Colon (tissue), 2 donors: ENCODE measurements at regions not wholly inside any gene's neighbourhood (a gene's known extent, or its start where the extent isn't known, plus 50 kb on each side); places are given as distances from the start of the nearest gene placed in this dataset.
"Not testable (repeated sequence)": the region's sequence is repeated elsewhere in the genome, so short reads cannot be mapped to it uniquely, and the experiment has no call there.

ENCODE experiments used
- FAIRE-seq: peaks from 2 replicates; lab custom pipeline; 2012; peaks lifted over from hg19 to GRCh38; lab: Jason Lieb, UNC
- donor health status: control.
- donor health status: control.

DNA sequence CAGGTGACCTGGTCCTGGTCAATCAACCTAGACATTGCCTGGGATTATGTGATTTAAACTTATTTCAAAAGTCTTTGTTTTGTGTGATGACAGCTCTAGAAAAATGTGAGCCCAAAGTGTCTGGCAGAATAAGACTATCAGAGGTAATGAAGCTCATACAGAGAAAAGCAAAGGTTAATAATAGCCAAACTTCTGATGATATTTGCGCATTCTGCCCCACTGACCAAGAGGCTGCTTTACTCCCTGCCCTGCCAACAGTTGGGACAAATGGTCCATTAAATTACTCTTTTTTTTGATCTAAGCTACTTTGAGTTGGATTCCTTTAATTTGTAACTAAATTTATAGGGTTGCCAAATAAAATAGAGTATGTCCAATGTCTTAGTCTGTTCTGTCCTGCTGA lies 911.2 kb downstream of the MCTP2 start:
- FAIRE-seq = no peak

DNA sequence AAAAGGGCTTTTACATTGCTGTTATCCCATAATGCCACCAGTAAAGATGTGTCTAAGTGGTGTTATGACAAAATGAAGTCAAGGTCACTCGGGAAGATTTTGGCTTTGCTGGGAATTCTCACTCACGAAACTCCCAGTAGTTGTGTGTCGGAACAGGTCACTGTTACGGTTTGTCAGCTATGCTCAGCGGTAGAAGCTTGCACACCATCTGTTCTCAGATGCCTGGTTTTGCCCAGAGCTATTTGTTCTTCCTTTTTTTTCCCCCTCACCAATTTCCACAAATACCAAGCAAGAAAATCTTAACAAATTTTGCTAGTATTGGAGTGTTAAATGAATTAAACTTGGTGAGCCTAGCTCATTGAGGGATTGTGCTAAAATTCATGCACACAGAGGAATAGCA lies 915.1 kb downstream of the MCTP2 start:
- no peak for FAIRE-seq

DNA sequence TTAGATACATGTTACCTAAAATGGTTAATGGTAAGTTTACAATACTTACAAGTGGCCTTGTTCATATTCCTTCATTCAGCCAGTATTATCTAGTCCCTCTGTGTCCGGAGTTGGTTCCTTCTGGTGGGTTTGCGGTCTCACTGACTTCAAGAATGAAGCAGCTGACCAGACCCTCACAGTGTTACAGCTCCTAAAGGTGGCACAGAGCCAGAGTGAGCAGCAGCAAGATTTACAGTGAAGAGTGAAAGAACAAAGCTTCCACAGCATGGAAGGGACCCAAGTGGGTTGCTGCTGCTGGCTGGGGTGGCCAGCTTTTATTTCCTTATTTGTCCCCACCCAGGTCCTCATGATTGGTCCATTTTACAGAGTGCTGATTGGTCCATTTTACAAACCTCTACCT lies 916.8 kb downstream of the MCTP2 start:
- FAIRE-seq = no peak

DNA sequence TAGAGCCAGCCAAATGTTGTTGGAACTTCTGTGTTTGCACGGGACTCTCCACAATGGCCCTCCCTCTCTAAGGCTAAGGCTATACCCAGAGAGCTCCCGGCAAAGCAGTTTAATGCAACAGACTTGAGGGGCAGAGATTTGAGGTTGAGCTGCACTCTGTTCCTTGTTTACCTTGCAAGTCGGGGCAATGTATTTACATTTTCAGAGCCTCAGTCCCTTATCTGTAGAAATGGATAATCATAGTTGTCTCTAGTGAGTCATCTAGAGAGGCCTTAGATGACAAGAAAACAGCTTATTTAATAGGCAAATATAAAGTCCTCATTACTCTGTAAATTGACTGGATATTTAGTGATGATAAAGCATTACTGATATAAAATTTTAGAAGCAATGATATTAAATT lies 917.7 kb downstream of the MCTP2 start:
- no peak for FAIRE-seq

DNA sequence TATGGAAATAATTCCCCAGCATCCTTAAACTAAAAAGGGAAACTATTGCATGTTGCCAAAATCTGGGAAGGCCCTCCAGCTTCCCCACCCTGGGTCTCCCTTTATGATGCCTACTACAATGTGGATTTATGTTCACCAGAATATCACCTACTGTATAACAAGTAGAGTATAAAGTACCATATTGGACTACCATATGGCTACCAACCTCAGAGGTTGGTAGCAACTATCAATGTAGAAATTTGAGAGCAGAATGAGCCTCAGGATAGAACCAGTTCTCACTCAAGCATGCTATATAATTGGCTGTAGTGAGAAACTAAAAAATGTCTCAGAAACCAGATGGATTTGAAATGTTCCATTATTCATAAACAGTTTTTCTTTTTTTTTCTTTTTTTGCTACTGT lies 918.4 kb downstream of the MCTP2 start:
- no peak for FAIRE-seq

DNA sequence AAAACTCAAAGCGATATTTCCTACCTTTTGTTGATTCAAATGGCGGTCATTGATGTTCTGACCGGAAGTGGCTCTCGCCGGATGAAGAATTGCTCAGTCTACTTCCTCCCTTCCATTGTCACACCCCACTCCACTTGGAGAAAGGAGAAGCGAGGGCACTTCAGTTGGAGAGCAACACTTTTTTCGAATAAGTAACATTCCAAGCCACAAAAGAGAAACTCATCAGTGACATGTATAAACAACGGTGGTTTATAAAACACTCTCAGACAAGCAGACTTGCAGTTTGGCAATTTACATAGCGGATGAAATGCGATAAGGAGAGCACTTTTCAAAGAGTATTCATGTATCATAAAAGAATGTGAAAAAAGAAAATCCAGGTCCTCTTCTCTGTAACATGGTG lies 919.1 kb downstream of the MCTP2 start:
- FAIRE-seq = no peak

DNA sequence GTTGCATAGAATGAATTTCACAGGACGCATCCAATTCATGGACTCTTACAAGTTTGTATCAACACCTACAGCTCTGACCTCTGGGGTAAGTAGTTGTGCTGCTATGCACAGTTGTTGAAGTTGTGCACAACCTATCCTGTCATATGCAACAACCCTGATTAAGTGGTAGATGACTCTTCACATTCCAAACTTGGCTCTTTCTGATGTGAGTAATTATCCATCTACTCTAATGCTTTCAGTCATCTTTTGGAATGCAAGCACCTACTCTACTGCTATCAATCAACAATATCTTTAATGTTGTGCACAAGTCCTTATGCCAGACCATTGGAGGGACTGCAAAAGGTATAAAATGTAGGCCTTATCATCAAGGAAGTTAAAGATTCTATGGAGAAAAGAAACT lies 921.4 kb downstream of the MCTP2 start:
- FAIRE-seq = no peak

DNA sequence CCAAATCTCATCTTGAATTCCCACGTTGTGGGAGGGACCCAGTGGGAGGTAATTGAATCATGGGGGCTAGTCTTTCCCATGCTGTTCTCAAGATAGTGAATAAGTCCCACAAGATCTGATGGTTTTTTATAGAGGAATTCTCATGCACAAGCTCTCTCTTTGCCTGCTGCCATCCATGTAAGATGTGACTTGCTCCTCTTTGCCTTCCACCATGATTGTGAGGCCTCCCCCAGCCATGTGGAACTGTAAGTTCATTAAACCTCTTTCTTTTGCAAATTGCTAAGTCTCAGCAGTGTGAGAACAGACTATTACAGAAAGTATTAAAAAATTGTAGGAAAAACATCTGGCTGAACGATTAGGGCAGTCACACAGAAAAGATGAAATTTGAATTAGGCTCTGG lies 921.8 kb downstream of the MCTP2 start:
- FAIRE-seq = not testable (repeated sequence)

DNA sequence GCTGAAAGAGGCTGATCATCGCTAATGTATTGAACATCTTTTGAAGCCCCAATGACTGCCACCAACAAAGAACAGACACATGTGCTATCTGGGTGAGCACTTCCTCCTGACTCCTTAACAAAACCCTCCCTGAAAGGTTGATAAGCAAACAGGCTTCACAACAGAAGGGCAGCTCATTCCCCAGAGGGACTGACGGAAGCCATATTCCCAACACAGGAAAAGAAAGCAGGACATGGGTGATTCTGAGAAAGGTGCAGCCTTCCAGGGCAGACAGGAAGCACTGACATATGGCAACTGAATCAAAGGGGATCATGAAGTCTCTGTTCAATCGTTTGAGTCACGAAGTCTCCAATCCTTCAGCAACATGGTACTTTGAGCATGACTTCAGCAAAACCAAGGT lies 929.0 kb downstream of the MCTP2 start:
- FAIRE-seq = no peak

DNA sequence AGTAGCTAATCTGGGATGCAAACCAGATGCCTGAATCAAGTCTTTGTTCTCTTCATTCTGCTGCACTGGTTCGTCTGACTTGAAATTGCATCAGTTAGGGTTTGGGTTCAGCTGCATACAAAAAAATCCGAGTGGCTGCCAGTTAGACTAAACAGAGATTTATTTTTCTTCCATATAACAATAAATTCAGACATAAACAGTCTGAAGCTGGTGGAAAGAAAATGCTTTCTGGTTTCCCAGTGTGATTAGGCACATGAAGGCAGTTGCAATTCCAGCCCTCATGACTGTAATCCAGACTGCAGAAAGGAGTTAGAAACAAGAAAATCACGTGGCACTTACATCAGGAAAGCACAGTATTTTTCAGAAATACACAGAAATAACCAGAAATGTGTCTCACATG lies 930.7 kb downstream of the MCTP2 start:
- no peak for FAIRE-seq

DNA sequence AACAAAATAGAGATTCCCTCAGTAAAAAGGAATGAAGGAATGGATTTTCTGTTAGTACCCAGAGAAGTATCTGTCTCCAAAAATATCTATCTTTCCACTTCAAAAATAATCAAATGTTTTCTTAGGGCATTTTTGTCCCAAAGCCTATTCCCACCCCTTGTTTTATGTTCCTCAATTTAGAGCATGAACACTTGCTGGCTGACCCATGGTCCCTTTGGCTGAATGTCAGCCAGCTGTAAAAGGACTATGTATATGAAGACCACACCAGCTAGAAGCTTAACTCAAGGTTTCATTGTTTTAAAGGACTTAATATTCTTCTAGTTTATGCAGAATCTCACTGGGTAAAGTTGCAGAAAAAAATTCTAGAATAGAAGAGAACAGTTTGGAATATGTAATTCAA lies 931.2 kb downstream of the MCTP2 start:
- no peak for FAIRE-seq

DNA sequence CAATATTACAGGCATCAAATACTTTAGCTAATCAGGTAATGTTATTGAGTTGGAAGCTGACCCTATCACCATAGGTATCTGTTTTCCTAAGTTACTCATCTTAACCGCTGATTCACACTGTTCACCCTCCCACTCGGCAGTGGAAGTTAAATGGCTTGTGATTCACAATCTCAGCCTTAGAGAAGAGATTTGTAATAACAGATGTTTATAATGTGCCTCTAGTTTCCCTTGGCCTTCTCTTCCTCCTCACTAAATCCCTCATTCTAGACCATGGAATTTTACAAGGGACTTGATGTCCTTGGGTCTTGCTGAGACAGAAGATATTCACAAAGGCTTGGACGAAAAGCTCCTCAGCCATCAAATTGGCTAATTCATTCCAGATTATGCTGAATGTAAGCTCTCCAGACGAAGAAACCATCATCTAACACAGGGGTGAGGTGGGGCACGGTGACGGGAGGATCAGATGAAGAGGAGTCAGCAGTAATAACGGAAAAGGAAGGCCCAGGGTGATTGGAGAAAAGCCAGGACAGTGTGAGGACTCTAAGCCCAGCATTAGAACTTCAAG lies 931.7 kb downstream of the MCTP2 start:
- FAIRE-seq = no peak

DNA sequence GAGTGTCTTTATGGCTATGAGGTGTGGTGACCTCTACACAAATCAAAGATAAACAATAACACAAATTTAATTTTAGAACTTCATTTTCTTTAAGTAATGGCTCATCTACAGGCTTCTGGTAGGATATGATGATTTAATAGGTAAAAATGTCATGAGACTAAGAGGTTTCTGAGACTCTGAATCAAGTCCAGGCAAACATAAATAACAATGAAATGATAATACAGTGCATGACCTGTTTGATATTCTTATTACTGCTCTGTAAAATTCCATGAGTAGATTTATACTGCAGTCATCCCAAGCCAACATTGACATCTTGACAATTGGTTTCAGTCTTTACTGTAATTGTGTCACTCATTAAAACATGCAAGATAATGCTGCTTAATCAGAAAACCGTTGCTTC lies 936.8 kb downstream of the MCTP2 start:
- no peak for FAIRE-seq

DNA sequence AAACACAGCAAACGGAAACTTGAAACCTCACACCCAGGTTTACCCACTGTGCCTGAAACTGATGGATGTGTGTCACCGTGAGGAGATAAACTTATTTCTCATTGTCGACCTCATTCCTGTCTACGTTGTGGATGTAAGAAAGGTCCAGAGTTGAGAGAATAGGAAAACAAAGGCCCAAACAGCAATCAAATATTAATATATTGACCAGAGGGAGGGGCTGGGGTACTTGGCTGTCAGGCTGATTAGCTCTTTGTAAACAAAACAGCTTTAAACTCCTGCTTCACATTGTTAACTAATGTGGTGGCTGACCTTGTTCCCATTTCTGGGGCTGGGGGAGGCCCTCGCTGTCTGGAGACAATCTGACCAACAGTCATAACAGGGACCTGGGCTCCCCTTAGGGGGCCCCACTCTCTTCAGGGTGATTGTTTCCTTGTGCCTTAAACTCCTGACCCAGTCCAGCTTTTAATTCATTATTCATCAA lies 937.6 kb downstream of the MCTP2 start:
- no peak for FAIRE-seq

DNA sequence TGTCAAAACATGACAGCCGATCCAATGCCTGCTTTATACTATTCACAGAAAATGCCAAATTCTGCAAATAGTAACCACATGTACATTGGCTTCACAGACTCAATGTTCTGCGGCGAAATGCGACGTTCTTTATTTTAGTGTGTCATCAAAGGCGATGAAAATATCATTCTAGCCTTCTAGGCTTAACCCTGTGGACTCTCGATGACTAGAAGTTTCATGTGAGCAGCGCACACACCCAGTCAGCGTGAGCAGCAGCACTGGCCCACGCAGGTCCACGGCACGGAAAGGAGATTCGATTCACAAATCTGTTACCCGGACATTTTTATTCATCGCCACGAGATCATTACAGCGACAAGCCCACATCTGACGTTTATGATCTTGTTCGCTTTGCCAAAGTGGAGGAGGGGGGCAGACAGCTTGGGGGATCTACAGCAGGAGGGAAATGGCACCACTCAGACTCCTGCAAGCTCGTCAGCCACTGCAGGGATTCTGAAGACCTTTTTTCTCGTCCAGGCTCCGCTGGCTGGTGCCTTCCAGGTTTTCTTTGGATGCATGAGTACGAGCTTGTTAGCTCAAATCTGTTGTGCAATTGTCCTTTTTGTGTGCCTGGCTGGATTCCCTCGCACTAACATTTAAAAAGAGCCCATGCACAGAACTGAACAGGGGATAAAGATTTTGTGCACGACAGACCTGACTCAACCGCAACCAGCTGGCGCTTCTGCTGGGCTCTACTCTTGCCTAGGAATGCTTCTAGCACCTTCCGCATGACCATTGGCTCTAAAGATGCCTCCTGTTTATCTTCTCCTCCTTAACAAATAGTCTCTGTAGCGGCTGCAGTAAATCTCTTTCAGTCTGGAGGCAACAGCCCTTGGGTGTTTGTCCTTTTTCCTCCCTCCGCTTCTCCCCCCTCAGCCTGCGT lies 938.4 kb downstream of the MCTP2 start:
- FAIRE-seq = no peak

DNA sequence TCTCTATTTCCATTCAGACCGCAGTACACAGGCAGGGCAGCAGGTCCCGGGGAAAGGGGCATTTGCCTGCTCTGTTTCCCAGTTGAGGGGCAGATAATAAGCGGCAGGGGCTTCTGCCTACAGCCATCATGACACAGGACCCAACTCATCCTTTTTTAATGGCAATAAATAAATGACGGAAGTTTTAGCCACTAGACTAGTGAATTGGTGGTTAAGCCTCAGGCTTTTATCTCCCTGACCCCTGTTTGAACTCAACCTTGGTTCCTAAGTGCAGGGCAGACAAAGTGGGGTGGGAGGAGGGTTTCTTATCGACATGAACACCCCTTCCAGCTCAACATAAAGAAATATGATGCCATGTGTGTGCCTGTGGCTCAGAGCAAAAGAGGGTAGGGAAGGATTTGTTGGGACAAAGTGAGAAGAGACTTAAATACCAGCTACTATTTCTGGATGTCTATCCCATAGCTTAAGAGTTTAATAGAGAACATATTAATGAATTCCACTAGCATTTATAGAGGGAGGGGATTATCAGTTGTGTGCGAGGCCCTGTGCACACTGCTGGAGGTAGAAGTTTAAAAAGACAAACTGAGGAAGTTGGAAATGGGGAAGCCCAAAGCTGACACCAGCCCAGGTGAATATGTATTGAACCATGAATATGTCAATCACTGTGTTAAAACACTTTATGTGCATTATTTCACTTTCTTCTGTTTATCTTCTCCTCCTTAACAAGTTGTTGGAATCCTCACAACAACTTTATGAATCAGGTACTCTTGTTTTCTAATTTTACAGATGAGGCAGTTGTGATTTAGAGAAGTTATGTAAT lies 939.4 kb downstream of the MCTP2 start:
- FAIRE-seq = no peak

DNA sequence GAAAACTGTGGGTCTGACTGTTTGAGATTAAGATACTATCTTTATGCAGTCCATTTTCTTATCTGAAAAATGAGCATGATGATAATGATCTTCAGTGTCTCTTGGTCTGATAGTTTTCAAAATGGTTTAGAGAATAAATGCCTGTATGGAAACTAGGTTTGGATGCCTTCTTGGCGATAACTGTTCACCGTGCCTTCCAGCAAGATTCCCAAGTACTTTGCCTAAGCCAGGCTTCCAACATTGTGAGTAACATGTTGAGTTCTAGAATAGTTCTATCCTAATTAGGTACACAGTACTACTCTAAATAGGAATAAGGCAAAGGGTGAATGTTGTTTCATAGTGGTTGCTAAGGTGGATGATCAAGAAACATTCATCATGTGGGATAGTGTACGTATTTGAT lies 940.2 kb downstream of the MCTP2 start:
- FAIRE-seq = no peak

DNA sequence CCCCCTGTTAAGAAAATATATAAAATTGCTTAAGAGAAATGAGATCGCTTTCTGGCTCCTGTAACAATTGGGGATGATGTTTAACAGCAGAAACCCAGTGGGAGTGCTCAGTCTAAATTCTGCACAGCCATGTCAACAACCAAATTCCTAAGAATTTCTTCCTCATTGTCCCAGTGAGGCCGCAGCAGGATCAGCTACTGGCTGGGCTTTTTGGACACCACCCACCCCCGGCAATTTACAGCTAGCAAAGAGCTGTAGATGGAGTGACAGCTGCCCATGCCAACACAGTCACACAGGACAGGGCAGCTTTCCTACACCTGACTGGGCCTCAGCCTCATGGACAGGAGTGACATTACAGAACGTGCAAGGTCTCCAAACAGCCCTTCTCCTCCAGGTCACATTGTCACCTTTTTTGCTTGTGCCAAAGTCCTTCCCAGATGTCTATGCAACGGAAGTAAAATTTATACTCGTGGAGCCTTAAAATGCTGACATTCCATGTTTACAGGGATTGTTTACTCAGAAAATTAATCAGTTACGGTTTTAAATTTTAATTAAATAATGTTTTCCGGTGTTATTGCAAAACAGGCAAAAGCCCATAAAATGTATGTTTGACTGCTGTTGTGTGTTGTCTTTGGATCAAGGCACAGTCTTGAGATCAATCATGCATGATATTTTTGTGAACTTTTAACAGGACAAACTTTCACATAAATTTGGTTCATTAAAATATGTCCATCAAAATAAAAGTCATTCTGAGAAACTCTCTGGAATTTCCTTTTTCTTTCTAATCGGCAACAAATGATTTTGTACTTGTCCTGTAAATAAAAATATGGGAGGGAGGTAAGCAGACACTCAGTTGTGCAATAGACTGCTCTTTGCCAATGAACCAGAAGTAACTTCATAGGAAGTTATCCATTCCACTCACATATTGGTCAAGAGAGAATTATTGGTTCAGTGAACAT lies 943.2 kb downstream of the MCTP2 start:
- no peak for FAIRE-seq

DNA sequence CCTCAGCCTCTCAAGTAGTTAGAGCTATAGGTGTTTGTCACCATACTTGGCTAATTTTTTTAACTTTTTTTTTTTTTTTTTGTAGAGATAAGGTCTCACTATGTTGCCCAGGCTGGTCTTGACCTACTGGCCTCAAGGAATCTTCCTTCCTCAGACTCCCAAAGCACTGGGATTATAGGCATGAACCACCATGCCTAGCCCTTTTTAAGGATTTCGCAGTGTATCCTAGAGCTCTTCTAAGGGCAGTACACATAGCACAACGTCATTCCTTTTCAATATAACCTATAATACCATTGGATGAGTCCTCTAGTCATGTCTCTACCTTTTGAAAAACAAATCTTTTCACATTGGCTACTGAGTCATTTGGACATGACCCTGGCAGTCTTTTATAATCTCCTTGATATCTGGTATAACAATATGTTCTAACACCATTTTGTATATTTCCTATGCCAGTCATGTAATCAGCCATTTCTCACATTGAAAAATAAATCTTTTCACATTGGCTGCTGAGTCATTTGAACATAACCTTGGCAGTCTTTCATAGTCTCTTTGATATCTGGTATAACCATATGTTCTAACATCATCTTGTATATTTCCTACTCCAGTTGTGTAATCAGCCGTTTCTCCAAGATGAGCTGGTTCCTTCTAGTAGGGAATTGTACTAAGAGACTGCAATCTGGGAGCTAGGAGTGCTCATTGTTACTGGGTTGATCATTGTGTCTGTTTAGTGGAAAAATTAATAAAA lies 944.7 kb downstream of the MCTP2 start:
- FAIRE-seq = no peak

DNA sequence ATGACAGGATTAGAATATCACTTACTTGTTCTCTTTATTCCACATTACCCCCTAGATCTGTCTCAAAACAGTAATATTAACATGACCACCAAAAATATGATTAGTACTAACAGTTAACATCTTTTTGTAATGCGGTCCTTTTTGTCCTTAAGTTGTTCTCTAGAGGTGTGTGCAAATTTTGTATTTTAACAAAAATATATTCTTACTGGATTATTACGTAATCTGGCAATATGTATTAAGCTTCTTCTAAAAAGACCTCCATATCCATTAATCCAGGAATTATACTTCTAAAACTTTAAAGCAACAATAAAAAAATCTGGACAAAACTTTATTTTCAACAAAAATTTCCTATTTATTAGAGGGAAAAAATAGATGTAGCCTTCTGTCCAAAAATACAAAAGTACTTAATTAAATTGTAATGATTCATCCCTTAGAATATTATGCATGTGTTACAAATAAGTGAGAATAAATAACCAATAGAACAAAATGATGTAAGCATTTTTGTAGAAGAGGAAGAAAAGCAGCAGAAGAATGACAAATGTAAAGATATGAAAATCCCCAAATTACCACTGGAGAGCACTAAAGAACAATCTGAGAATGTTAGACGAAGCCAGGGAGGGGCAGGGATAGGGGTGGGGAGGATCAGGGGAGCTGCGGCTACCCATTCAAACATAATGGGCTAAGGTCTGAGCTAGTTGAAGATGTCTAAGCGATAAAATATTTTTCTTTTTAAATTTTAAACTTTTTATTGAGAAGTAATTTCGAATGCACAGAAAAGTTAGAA lies 945.6 kb downstream of the MCTP2 start:
- no peak for FAIRE-seq
